HG03439 (cell line): ENCODE measurements at regions not wholly inside any gene's neighbourhood (a gene's known extent, or its start where the extent isn't known, plus 50 kb on each side); places are given as distances from the start of the nearest gene placed in this dataset.
"Not testable (repeated sequence)": the region's sequence is repeated elsewhere in the genome, so short reads cannot be mapped to it uniquely, and the experiment has no call there.

Experiments
- ATAC-seq: cut with Tn5 transposase; IDR thresholded peaks from one replicate; pipeline ENCODE4 v1.9.1; 2021; ENCODE audit warnings: mild to moderate bottlenecking, moderate library complexity; ENCODE audit not compliant: unreplicated experiment

- ATAC-seq = no peak
Measured at GRCh38 chr17:20896153-20896649, 146.6 kb downstream of the USP22 start.

GRCh38 chr17:20898726-20899125, 144.1 kb downstream of the USP22 start:
- not testable (repeated sequence) for ATAC-seq

- not testable (repeated sequence) for ATAC-seq
Measured at GRCh38 chr17:20902496-20902895, 140.3 kb downstream of the USP22 start.

- not testable (repeated sequence) for ATAC-seq
Measured at GRCh38 chr17:20903549-20903948, 139.3 kb downstream of the USP22 start.

- ATAC-seq = peak; percentile 86
Measured at GRCh38 chr17:20908313-20909267, 134.2 kb downstream of the USP22 start.

- ATAC-seq = no peak
Measured at GRCh38 chr17:20914658-20915057, 128.2 kb downstream of the USP22 start.

GRCh38 chr17:20916383-20916782, 126.4 kb downstream of the USP22 start:
- no peak for ATAC-seq

GRCh38 chr17:20917610-20918306, 125.1 kb downstream of the USP22 start:
- ATAC-seq = not testable (repeated sequence)

GRCh38 chr17:20920095-20920814, 122.6 kb downstream of the USP22 start:
- ATAC-seq = no peak

GRCh38 chr17:20920815-20921199, 122.0 kb downstream of the USP22 start:
- ATAC-seq = no peak

GRCh38 chr17:20922128-20922670, 120.6 kb downstream of the USP22 start:
- ATAC-seq = no peak

- no peak for ATAC-seq
Measured at GRCh38 chr17:20924306-20924705, 118.5 kb downstream of the USP22 start.

- ATAC-seq = no peak
Measured at GRCh38 chr17:20925091-20925490, 117.7 kb downstream of the USP22 start.

- ATAC-seq = no peak
Measured at GRCh38 chr17:20925954-20926353, 116.9 kb downstream of the USP22 start.

GRCh38 chr17:20926532-20926931, 116.3 kb downstream of the USP22 start:
- no peak for ATAC-seq

- no peak for ATAC-seq
Measured at GRCh38 chr17:20927308-20927977, 115.4 kb downstream of the USP22 start.

- ATAC-seq = no peak
Measured at GRCh38 chr17:20929334-20929733, 113.5 kb downstream of the USP22 start.

GRCh38 chr17:20930081-20930760, 112.6 kb downstream of the USP22 start:
- ATAC-seq = no peak

- not testable (repeated sequence) for ATAC-seq
Measured at GRCh38 chr17:20933040-20933439, 109.8 kb downstream of the USP22 start.

GRCh38 chr17:20934288-20934687, 108.5 kb downstream of the USP22 start:
- ATAC-seq = no peak
